ENCODE measurements at regions not wholly inside any gene's neighbourhood (a gene's known extent, or its start where the extent isn't known, plus 50 kb on each side); places are given as distances from the start of the nearest gene placed in this dataset.

GRCh38 chr5:4881366-4882002, 258.6 kb upstream of the ADAMTS16 start:
- TF ChIP-seq EZH2 (optimal IDR thresholded peaks at IDR 0.05; ENCODE audit: low read depth, low read length) (no peak), CTCF (IDR thresholded peaks at IDR 0.05; ENCODE audit: low read length) (no peak)

Measured in MM.1S (cell line).